ENCODE measurements at regions not wholly inside any gene's neighbourhood (a gene's known extent, or its start where the extent isn't known, plus 50 kb on each side); places are given as distances from the start of the nearest gene placed in this dataset.

DNA sequence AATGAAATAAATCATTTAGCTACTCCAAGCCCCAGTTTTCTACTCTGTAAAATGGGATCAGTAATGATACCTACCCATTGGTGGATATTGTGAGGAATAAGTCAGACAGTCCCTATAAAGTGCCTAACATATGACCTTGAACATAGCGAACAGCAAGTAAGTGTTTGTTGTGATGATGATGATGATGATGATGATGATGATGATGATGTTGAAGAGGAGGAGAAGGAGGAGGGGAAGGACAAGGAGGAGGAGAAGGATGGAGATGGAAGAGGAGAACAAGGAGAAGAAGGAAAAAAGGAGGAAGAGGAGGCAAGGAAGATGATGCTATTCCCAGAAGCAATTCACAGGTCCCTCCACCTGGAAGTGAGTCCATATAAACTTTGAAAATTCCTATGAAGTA, 264.3 kb downstream of the MAFB start:
- no peak for DNase-seq
- H3K4me3 ChIP-seq (ENCODE audit: low read length in 2 of 2) = no peak overlapping the region
- no peak for ATAC-seq (ENCODE audit: low FRiP score)
- H3K9me3 ChIP-seq (ENCODE audit: control insufficient read depth, low read length) = no peaks in the 10 kb centered on the region
- intact Hi-C loops (cut with DNase I) = no loop called here
- peaks cover 0 to 2% of the 10 kb centered on the region in 2 donors for H3K27me3 ChIP-seq (ENCODE audit: control insufficient read depth in 1 of 2, insufficient read depth in 2 of 2, low read length in 1 of 2)
- no peaks in the 10 kb centered on the region for H3K4me1 ChIP-seq (ENCODE audit: control insufficient read depth in 1 of 2, insufficient read depth in 2 of 2, low read length in 2 of 2)
- no peaks in the 10 kb centered on the region for H3K36me3 ChIP-seq (ENCODE audit: control insufficient read depth in 1 of 2, insufficient read depth in 2 of 2, low read length in 1 of 2)
- no peak overlapping the region for H3K27ac ChIP-seq (ENCODE audit: low read depth in 1 of 2, low read length in 2 of 2)
- WGBS, 2 donors = 96 to 100% methylated on average over 1 of the region's 1 CpG

DNA sequence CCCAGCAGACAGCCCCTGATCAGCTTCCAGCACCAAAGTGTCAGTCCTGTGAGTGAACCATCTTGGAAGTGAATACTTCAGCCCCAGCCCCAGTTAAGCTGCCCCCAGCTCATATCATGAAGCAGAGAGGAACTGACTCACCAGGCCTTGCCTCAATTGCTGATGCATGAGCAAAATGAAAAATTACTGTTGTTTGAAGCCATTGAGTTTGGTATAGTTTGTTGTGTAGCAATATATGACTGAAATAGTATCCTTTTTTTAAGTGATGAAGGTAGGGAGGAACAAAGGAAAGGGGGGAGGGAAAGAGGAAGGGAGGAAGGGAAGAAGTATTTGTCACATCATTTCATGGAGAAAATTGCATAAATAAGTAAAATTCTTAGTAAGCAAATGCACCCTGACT, 266.4 kb downstream of the MAFB start:
- ATAC-seq (ENCODE audit: low FRiP score) (no peak), DNase-seq (no peak)
- intact Hi-C loops (cut with DNase I) = no loop called here
- Histone ChIP-seq H3K4me1 (ENCODE audit: control insufficient read depth in 1 of 2, insufficient read depth in 2 of 2, low read length in 2 of 2) (no peaks in the 10 kb centered on the region), H3K36me3 (ENCODE audit: control insufficient read depth in 1 of 2, insufficient read depth in 2 of 2, low read length in 1 of 2) (no peaks in the 10 kb centered on the region), H3K27ac (ENCODE audit: low read depth in 1 of 2, low read length in 2 of 2) (no peak overlapping the region), H3K9me3 (ENCODE audit: control insufficient read depth, low read length) (no peaks in the 10 kb centered on the region), H3K4me3 (ENCODE audit: low read length in 2 of 2) (no peak overlapping the region), H3K27me3 (ENCODE audit: control insufficient read depth in 1 of 2, insufficient read depth in 2 of 2, low read length in 1 of 2) (peaks cover 0 to 2% of the 10 kb centered on the region in 2 donors)

DNA sequence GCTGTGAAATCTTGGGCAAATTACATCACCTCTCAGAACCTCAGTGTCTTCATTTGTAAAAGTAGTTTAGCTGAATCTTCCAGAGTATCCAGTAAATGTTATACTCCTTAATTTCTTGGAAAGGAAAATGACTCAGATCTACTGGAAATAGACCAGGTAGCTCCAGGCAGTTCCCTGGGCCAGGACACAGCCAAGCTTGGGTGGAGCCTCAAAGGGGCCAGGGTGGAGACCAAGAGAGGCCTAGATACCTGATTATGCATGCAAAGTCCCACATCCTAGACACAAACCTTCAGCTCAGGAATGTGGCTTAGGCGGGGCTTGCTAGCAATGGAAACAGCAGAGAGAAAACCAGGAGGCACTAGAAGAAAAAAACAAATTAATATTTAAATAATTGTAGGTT, 272.8 kb downstream of the MAFB start:
- H3K9me3 ChIP-seq (ENCODE audit: control insufficient read depth, low read length) = peaks cover 2% of the 10 kb centered on the region
- H3K36me3 ChIP-seq (ENCODE audit: control insufficient read depth in 1 of 2, insufficient read depth in 2 of 2, low read length in 1 of 2) = no peaks in the 10 kb centered on the region
- intact Hi-C loops (cut with DNase I) = no loop called here
- H3K27ac ChIP-seq (ENCODE audit: low read depth in 1 of 2, low read length in 2 of 2) = no peak overlapping the region
- DNase-seq (no peak), ATAC-seq (ENCODE audit: low FRiP score) (no peak)
- H3K4me3 ChIP-seq (ENCODE audit: low read length in 2 of 2) = no peak overlapping the region
- H3K27me3 ChIP-seq (ENCODE audit: control insufficient read depth in 1 of 2, insufficient read depth in 2 of 2, low read length in 1 of 2) = no peaks in the 10 kb centered on the region
- WGBS, 2 donors = 96 to 100% methylated on average over 1 of the region's 1 CpG
- H3K4me1 ChIP-seq (ENCODE audit: control insufficient read depth in 1 of 2, insufficient read depth in 2 of 2, low read length in 2 of 2) = no peaks in the 10 kb centered on the region

DNA sequence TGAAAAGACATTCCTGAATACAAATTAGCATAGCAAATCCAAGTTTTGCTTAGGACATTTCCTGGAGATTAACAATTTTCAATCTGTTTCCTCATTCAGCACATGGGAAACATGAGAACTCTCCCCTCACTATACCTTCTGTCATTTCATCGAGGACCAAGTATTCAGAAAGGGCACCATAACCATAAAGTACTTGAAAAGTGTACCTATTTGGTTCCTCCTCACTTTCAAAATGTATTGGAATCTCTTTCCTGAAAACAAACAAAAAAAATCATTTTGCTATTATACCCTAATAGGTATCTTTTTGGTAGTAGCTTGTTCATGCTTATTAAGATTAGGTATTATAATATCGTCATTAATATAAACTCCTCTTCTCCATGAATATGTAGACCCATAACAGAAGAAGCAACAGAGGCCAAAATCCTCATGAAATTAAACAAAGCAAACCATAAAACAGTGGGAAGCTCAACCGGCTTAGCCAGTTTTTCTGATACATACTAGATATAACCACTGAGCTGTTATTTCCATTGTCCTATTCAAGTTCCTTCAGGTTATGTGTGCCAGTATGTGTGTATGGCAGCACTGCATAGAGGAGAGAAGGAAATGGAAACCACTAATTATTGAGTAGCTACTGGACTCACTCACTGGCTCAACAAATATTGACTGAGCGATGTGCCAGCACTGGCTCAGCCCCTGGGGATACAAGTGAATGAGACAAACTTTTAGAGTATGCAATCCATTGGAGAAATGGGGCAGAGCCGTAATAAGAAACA, 274.0 kb downstream of the MAFB start:
- DNase-seq (no peak), ATAC-seq (ENCODE audit: low FRiP score) (no peak)
- H3K4me1 ChIP-seq (ENCODE audit: control insufficient read depth in 1 of 2, insufficient read depth in 2 of 2, low read length in 2 of 2) = no peaks in the 10 kb centered on the region
- H3K36me3 ChIP-seq (ENCODE audit: control insufficient read depth in 1 of 2, insufficient read depth in 2 of 2, low read length in 1 of 2) = no peaks in the 10 kb centered on the region
- H3K27ac ChIP-seq (ENCODE audit: low read depth in 1 of 2, low read length in 2 of 2) = no peak overlapping the region
- peaks cover 2% of the 10 kb centered on the region for H3K9me3 ChIP-seq (ENCODE audit: control insufficient read depth, low read length)
- intact Hi-C loops (cut with DNase I) = no loop called here
- WGBS, 2 donors = 85 to 91% methylated on average over 5 of the region's 5 CpGs
- no peaks in the 10 kb centered on the region for H3K27me3 ChIP-seq (ENCODE audit: control insufficient read depth in 1 of 2, insufficient read depth in 2 of 2, low read length in 1 of 2)
- H3K4me3 ChIP-seq (ENCODE audit: low read length in 2 of 2) = no peak overlapping the region

DNA sequence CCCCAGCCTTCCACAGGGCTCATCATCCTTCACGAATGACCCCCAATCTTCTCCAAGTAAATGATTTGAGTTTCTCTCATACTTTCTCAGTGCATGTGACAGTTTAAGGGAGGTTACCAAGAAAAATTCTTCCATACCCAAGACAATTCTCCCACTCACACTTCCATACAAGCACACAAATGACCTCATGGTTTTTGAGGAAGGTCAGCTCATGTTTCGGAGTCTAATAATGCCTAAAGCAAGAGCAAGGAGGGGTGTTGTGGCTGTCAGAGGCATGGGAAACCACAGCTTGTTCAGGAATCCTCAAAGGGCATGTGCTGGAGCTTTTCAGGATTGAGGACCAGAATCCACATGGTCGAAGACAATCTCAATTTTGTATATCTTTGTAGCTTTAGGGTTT, 279.0 kb downstream of the MAFB start:
- no peaks in the 10 kb centered on the region for H3K27me3 ChIP-seq (ENCODE audit: control insufficient read depth in 1 of 2, insufficient read depth in 2 of 2, low read length in 1 of 2)
- H3K4me3 ChIP-seq (ENCODE audit: low read length in 2 of 2) = no peak overlapping the region
- intact Hi-C loops (cut with DNase I) = no loop called here
- H3K4me1 ChIP-seq (ENCODE audit: control insufficient read depth in 1 of 2, insufficient read depth in 2 of 2, low read length in 2 of 2) = no peaks in the 10 kb centered on the region
- no peak overlapping the region for H3K27ac ChIP-seq (ENCODE audit: low read depth in 1 of 2, low read length in 2 of 2)
- ATAC-seq (ENCODE audit: low FRiP score) (no peak), DNase-seq (no peak)
- 79% methylated on average over 3 of the region's 3 CpGs for WGBS, 2 donors
- no peaks in the 10 kb centered on the region for H3K9me3 ChIP-seq (ENCODE audit: control insufficient read depth, low read length)
- H3K36me3 ChIP-seq (ENCODE audit: control insufficient read depth in 1 of 2, insufficient read depth in 2 of 2, low read length in 1 of 2) = no peaks in the 10 kb centered on the region

DNA sequence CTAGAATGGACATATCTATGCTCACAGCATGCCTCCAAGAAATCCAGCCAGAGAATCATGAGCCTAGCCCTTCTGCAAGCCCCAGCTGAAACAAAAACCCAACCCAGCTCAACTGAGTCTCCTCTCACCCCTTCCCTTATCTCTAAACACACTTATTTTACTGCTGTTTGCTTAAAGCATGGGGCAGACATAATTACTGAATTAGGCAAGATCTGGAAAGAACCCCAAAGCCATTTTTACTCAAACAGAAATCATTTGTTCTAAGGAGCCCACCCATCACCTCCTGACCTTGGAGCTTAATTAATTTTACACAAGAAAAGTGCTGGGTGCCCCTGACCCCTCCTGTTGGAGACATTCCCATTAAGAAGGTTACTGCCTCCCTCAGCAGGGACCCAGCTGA, 291.6 kb downstream of the MAFB start:
- Histone ChIP-seq H3K36me3 (ENCODE audit: control insufficient read depth in 1 of 2, insufficient read depth in 2 of 2, low read length in 1 of 2) (no peaks in the 10 kb centered on the region), H3K4me1 (ENCODE audit: control insufficient read depth in 1 of 2, insufficient read depth in 2 of 2, low read length in 2 of 2) (no peaks in the 10 kb centered on the region), H3K27me3 (ENCODE audit: control insufficient read depth in 1 of 2, insufficient read depth in 2 of 2, low read length in 1 of 2) (no peaks in the 10 kb centered on the region), H3K27ac (ENCODE audit: low read depth in 1 of 2, low read length in 2 of 2) (no peak overlapping the region), H3K4me3 (ENCODE audit: low read length in 2 of 2) (no peak overlapping the region), H3K9me3 (ENCODE audit: control insufficient read depth, low read length) (peaks cover 1% of the 10 kb centered on the region)
- DNase-seq (no peak), ATAC-seq (ENCODE audit: low FRiP score) (no peak)
- intact Hi-C loops (cut with DNase I) = no loop called here

DNA sequence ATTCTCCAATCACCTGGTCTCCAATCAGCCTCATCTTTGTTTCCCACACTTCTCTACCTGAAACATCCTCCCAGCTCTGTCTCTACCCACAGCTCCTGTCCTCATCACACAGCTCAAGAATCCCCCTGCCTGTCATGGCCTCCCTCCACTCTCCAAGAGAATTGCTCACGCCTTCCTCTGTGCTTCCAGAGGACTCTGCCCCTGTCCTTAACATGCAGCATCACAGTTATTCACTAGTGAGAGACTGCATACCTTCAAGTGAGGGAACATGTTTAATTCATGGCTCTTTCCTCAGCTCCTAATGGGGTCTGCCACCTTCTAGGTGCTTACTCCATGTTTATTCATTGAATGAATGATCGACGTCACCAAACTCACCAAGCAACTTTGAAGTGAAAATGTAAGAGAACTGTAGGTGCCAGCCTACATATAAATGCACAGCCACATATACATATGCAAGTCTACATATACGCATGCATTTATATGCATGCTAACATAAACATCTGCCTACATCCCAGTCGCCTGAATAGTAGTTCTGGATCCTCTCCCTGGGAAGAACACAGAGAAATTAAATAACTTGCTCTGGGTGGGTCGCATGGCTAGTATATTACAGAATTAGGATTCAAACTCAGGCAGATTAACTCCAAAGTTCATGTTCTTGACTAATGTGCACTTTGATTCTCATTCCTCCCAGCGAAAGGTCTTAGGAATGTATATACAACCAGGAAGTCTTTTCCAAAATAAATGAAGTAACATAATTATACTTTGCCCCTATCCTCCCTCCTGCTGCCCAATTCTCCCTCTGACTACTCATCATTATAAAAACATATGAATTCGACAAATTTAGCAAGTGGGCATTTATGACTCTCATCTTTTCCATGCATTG, 295.6 kb downstream of the MAFB start:
- intact Hi-C loops (cut with DNase I) = no loop called here
- DNase-seq = no peak
- Histone ChIP-seq H3K4me3 (ENCODE audit: low read length in 2 of 2) (no peak overlapping the region), H3K27me3 (ENCODE audit: control insufficient read depth in 1 of 2, insufficient read depth in 2 of 2, low read length in 1 of 2) (no peaks in the 10 kb centered on the region), H3K4me1 (ENCODE audit: control insufficient read depth in 1 of 2, insufficient read depth in 2 of 2, low read length in 2 of 2) (no peaks in the 10 kb centered on the region), H3K27ac (ENCODE audit: low read depth in 1 of 2, low read length in 2 of 2) (no peak overlapping the region), H3K9me3 (ENCODE audit: control insufficient read depth, low read length) (peaks cover 1% of the 10 kb centered on the region), H3K36me3 (ENCODE audit: control insufficient read depth in 1 of 2, insufficient read depth in 2 of 2, low read length in 1 of 2) (no peaks in the 10 kb centered on the region)
- WGBS, 2 donors = 74 to 77% methylated on average over 8 of the region's 8 CpGs
- ATAC-seq (ENCODE audit: low FRiP score) = no peak

DNA sequence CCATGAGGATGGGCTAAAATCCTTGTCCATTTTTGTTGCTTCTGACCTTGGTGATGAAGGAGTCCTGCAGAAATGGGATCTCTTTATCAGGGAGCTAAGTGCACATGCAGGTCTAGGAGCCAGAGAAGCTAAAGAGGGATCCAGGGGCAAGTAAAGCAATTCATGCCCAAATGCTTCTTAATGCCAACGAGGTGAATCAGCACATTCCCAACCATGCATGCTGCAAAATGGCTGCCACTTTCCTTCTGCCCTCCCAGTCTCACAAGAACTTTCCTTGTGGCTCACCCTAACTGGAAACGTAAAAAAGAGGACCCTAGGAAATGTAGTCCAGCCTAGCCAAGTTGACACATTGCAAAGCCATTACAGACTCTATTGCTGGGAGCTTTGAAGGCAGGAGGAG, 298.4 kb downstream of the MAFB start:
- intact Hi-C loops (cut with DNase I) = no loop called here
- no peak overlapping the region for H3K27ac ChIP-seq (ENCODE audit: low read depth in 1 of 2, low read length in 2 of 2)
- no peaks in the 10 kb centered on the region for H3K9me3 ChIP-seq (ENCODE audit: control insufficient read depth, low read length)
- no peaks in the 10 kb centered on the region for H3K36me3 ChIP-seq (ENCODE audit: control insufficient read depth in 1 of 2, insufficient read depth in 2 of 2, low read length in 1 of 2)
- ATAC-seq (ENCODE audit: low FRiP score) (no peak), DNase-seq (no peak)
- 60 to 67% methylated on average over 2 of the region's 2 CpGs for whole genome bisulfite sequencing, 2 donors
- no peak overlapping the region for H3K4me3 ChIP-seq (ENCODE audit: low read length in 2 of 2)
- H3K27me3 ChIP-seq (ENCODE audit: control insufficient read depth in 1 of 2, insufficient read depth in 2 of 2, low read length in 1 of 2) = no peaks in the 10 kb centered on the region
- H3K4me1 ChIP-seq (ENCODE audit: control insufficient read depth in 1 of 2, insufficient read depth in 2 of 2, low read length in 2 of 2) = no peaks in the 10 kb centered on the region

DNA sequence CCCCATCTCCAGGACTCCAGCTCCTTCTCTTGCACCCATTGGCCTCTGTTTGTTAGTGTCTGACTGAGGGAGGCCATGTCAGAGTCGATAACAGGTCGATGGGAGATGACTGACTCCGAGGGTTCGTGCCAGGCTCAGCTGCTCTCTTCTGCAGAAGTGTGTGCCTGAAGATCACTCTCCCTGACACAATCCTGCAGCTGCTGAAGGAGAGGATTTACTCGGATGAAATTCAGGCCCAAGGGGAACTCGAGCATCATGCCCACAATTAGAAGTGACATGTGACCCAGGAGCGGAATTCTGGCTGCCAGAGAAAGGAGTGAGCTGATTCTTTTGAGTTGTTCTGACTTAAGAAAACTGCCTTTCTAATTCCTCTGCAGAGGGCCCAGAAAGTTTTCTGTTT, 318.2 kb downstream of the MAFB start:
- no peak overlapping the region for H3K27ac ChIP-seq (ENCODE audit: low read depth in 1 of 2, low read length in 2 of 2)
- WGBS, 2 donors = 51 to 56% methylated on average over 7 of the region's 7 CpGs
- intact Hi-C loops (cut with DNase I) = no loop called here
- H3K4me1 ChIP-seq (ENCODE audit: control insufficient read depth in 1 of 2, insufficient read depth in 2 of 2, low read length in 2 of 2) = no peaks in the 10 kb centered on the region
- H3K27me3 ChIP-seq (ENCODE audit: control insufficient read depth in 1 of 2, insufficient read depth in 2 of 2, low read length in 1 of 2) = no peaks in the 10 kb centered on the region
- H3K4me3 ChIP-seq (ENCODE audit: low read length in 2 of 2) = no peak overlapping the region
- H3K36me3 ChIP-seq (ENCODE audit: control insufficient read depth in 1 of 2, insufficient read depth in 2 of 2, low read length in 1 of 2) = no peaks in the 10 kb centered on the region
- DNase-seq (no peak), ATAC-seq (ENCODE audit: low FRiP score) (no peak)
- H3K9me3 ChIP-seq (ENCODE audit: control insufficient read depth, low read length) = no peaks in the 10 kb centered on the region
